IMR-90 (cell line): ENCODE measurements at regions not wholly inside any gene's neighbourhood (a gene's known extent, or its start where the extent isn't known, plus 50 kb on each side); places are given as distances from the start of the nearest gene placed in this dataset.

ENCODE experiments used
- ATAC-seq: fragments of 200-7000 bp; cut with Tn5 transposase; 2 replicates; pipeline ENCODE4 v1.9.1; 2020; ENCODE audit warnings: low read depth, mild to moderate bottlenecking, moderate library complexity
- BruUV-seq: library from RNA; stranded (reverse); fragments of 400-500 nt; replicated peaks from 2 replicates; lab custom pipeline; 2021; lab: Mats Ljungman, UMichigan
- CTCF ChIA-PET: fragments of 300-600 bp; formaldehyde crosslinking; extraction: SDS; loops from one replicate; lab custom pipeline; 2021; ENCODE audit warnings: antibody characterized with exemption; lab: Yijun Ruan, JAX
- POLR2A ChIA-PET: fragments of 300-600 bp; sonication (Branson Sonifier 250); formaldehyde crosslinking; loops from one replicate; lab custom pipeline; 2022; ENCODE audit warnings: antibody characterized with exemption; ENCODE audit not compliant: unreplicated experiment; lab: Charles Lee
- DNase-seq: peaks from one replicate; pipeline ENCODE4 v3.0.0; 2013
- H2AFZ ChIP-seq: replicated peaks from 2 replicates; pipeline ENCODE3; 2013; ENCODE audit warnings: low read length, mild to moderate bottlenecking; ENCODE audit not compliant: poor library complexity
- H2AK5ac ChIP-seq: 2 replicates; pipeline ENCODE4 v1.6.1; 2013; ENCODE audit warnings: low read depth, low read length, inconsistent platforms
- H2AK9ac ChIP-seq: replicated peaks from 2 replicates; pipeline ENCODE3; 2013; ENCODE audit warnings: mild to moderate bottlenecking, low read depth, low read length, moderate library complexity; ENCODE audit not compliant: poor library complexity
- H2BK120ac ChIP-seq: 2 replicates; pipeline ENCODE4 v1.6.1; 2013; ENCODE audit warnings: low read depth, low read length, inconsistent platforms
- H2BK15ac ChIP-seq: 3 replicates; pipeline ENCODE4 v1.6.1; 2013; ENCODE audit warnings: low read depth, low read length, inconsistent platforms
- H2BK20ac ChIP-seq: 2 replicates; pipeline ENCODE4 v1.6.1; 2013; ENCODE audit warnings: low read depth, mild to moderate bottlenecking, inconsistent platforms, low read length, moderate library complexity
- H2BK5ac ChIP-seq: 2 replicates; pipeline ENCODE4 v1.6.1; 2013; ENCODE audit warnings: mild to moderate bottlenecking, low read depth, low read length, inconsistent platforms; ENCODE audit not compliant: poor library complexity, severe bottlenecking
- H3K14ac ChIP-seq: replicated peaks from 2 replicates; pipeline ENCODE4 v1.6.1; 2013; ENCODE audit warnings: low read depth, low read length, inconsistent platforms
- H3K18ac ChIP-seq: 2 replicates; pipeline ENCODE4 v1.6.1; 2013; ENCODE audit warnings: low read depth, low read length, control low read depth
- H3K23ac ChIP-seq: 2 replicates; pipeline ENCODE4 v1.6.1; 2013; ENCODE audit warnings: low read depth, low read length, inconsistent platforms
- H3K27ac ChIP-seq: 2 replicates; pipeline ENCODE4 v1.5.1; 2013; ENCODE audit warnings: mild to moderate bottlenecking, control low read depth, low read length; ENCODE audit not compliant: insufficient read depth
- H3K27me3 ChIP-seq: 2 replicates; pipeline ENCODE4 v1.6.1; 2013; ENCODE audit warnings: low read length; ENCODE audit not compliant: control insufficient read depth, insufficient read depth
- H3K36me3 ChIP-seq: 2 replicates; pipeline ENCODE4 v1.6.1; 2013; ENCODE audit warnings: low read length, mixed read lengths; ENCODE audit not compliant: control insufficient read depth, insufficient read depth
- H3K4ac ChIP-seq: 2 replicates; pipeline ENCODE4 v1.6.1; 2013; ENCODE audit warnings: low read depth, low read length, inconsistent platforms
- H3K4me1 ChIP-seq: 2 replicates; pipeline ENCODE4 v1.6.1; 2013; ENCODE audit warnings: low read length, mixed read lengths; ENCODE audit not compliant: control insufficient read depth, insufficient read depth
- H3K4me2 ChIP-seq: 2 replicates; pipeline ENCODE4 v1.6.1; 2013; ENCODE audit warnings: low read depth, mild to moderate bottlenecking, control low read depth, low read length, moderate library complexity
- H3K4me3 ChIP-seq: 2 replicates; pipeline ENCODE4 v1.5.1; 2013; ENCODE audit warnings: low read depth, mild to moderate bottlenecking, control low read depth, low read length, moderate library complexity; ENCODE audit not compliant: insufficient read depth
- H3K56ac ChIP-seq: 2 replicates; pipeline ENCODE4 v1.6.1; 2013; ENCODE audit warnings: low read length, inconsistent platforms; ENCODE audit not compliant: insufficient read depth; ENCODE audit errors: extremely low read depth
- H3K79me1 ChIP-seq, 2 experiments: 2 replicates each; pipeline ENCODE4 v1.6.1; 2013; ENCODE audit warnings: low read length in 2 of 2, inconsistent platforms in 1 of 2, low read depth in 1 of 2
- H3K9ac ChIP-seq: 2 replicates; pipeline ENCODE4 v1.6.1; 2013; ENCODE audit warnings: low read depth, low read length, control low read depth
- H3K9me1 ChIP-seq: 2 replicates; pipeline ENCODE4 v1.6.1; 2013; ENCODE audit warnings: low read length, inconsistent platforms; ENCODE audit not compliant: insufficient read depth
- H3K9me3 ChIP-seq: 2 replicates; pipeline ENCODE4 v1.6.1; 2013; ENCODE audit warnings: low read length; ENCODE audit not compliant: control insufficient read depth, insufficient read depth
- H4K20me1 ChIP-seq: 2 replicates; pipeline ENCODE4 v1.6.1; 2013; ENCODE audit warnings: low read length, inconsistent platforms; ENCODE audit not compliant: insufficient read depth
- H4K5ac ChIP-seq: 2 replicates; pipeline ENCODE4 v1.6.1; 2013; ENCODE audit warnings: mild to moderate bottlenecking, low read depth, low read length, control low read depth
- H4K8ac ChIP-seq, 2 experiments: 2 replicates each; pipeline ENCODE4 v1.6.1; 2013; ENCODE audit warnings: low read depth in 2 of 2, low read length in 2 of 2, control low read depth in 1 of 2, inconsistent platforms in 1 of 2
- H4K91ac ChIP-seq: 2 replicates; pipeline ENCODE4 v1.6.1; 2013; ENCODE audit warnings: low read depth, low read length, inconsistent platforms; ENCODE audit not compliant: insufficient read depth
- BHLHE40 ChIP-seq: fragments of 150-350 bp; IDR thresholded peaks from 2 replicates; pipeline ENCODE4 v1.6.1; 2016; ENCODE audit warnings: mild to moderate bottlenecking, low read depth, low read length
- CEBPB ChIP-seq: IDR thresholded peaks from 2 replicates; pipeline ENCODE4 v1.6.1; 2012; ENCODE audit warnings: low read depth, low read length, improper control_type of control experiment
- CHD1 ChIP-seq: IDR thresholded peaks from 2 replicates; pipeline ENCODE4 v1.6.1; 2012; ENCODE audit warnings: low read depth, low read length, improper control_type of control experiment
- CTCF ChIP-seq: conservative IDR thresholded peaks from 2 replicates; pipeline ENCODE4 v1.5.1; 2012; ENCODE audit warnings: mild to moderate bottlenecking, low read depth, low read length, improper control_type of control experiment
- FOS ChIP-seq: fragments of 150-350 bp; IDR thresholded peaks from 2 replicates; pipeline ENCODE4 v1.6.1; 2016; ENCODE audit warnings: low read depth, low read length
- MAFK ChIP-seq: IDR thresholded peaks from 2 replicates; pipeline ENCODE4 v1.6.1; 2012; ENCODE audit warnings: low read depth, low read length, improper control_type of control experiment
- MAZ ChIP-seq: IDR thresholded peaks from 2 replicates; pipeline ENCODE4 v1.6.1; 2012; ENCODE audit warnings: low read depth, mild to moderate bottlenecking, low read length, improper control_type of control experiment, moderate library complexity, borderline replicate concordance
- POLR2A ChIP-seq: IDR thresholded peaks from 2 replicates; pipeline ENCODE4 v1.6.1; 2012; ENCODE audit warnings: mild to moderate bottlenecking, low read depth, low read length
- RCOR1 ChIP-seq: IDR thresholded peaks from 2 replicates; pipeline ENCODE4 v1.6.1; 2012; ENCODE audit warnings: mild to moderate bottlenecking, low read length, improper control_type of control experiment; ENCODE audit not compliant: insufficient replicate concordance
- RFX5 ChIP-seq: IDR thresholded peaks from 2 replicates; pipeline ENCODE4 v1.8.0; 2012; ENCODE audit warnings: low read depth, mild to moderate bottlenecking, low read length, moderate library complexity
- SMC3 ChIP-seq: fragments of 150-350 bp; IDR thresholded peaks from 2 replicates; pipeline ENCODE4 v1.6.1; 2016; ENCODE audit warnings: low read depth, mild to moderate bottlenecking, antibody characterized with exemption, low read length, moderate library complexity
- WGBS, 2 experiments: methylation state at CpG; one replicate each; pipeline versions ENCODE4 v1.1.5 to v1.1.7; 2013; ENCODE audit warnings: missing lambda C conversion rate in 2 of 2; ENCODE audit not compliant: insufficient read length in 1 of 2; ENCODE audit errors: extremely low coverage in 2 of 2; 5-methylcytosine and 5-hydroxymethylcytosine counted together
- dilution Hi-C: fragments of 300-500 bp; cut with HindIII; formaldehyde crosslinking; loops from one replicate; pipeline ENCODE4 v1.14.3; 2018; ENCODE audit warnings: low sequenced_read_pairs; ENCODE audit not compliant: unreplicated experiment
- in situ Hi-C: fragments of 300-500 bp; cut with MboI; formaldehyde crosslinking; loops from 3 replicates; pipeline ENCODE4 v1.14.3; 2019; ENCODE audit warnings: low sequenced_read_pairs, inconsistent platforms, mixed read lengths
- intact Hi-C: fragments of 100-400 bp; cut with micrococcal nuclease; formaldehyde crosslinking; loops from 2 replicates; pipeline ENCODE4 v1.10.0; 2022

GRCh38 chr3:154536751-154537150 lies 106.8 kb upstream of the GPR149 start:
- no peak overlapping the region for H2BK5ac ChIP-seq
- H2BK20ac ChIP-seq: no peak overlapping the region
- no peak overlapping the region for H2AK5ac ChIP-seq
- WGBS, 2 experiments: no CpG with 5 or more reads among the region's 1 CpG
- no peak overlapping the region for H2BK15ac ChIP-seq
- DNase-seq (no peak), ATAC-seq (no peak)
- no peaks in the 10 kb centered on the region for H3K9me3 ChIP-seq
- CTCF ChIA-PET: no interaction called here
- no peaks in the 10 kb centered on the region for H3K9me1 ChIP-seq
- no peak overlapping the region for H2AK9ac ChIP-seq
- H4K20me1 ChIP-seq: no peaks in the 10 kb centered on the region
- POLR2A ChIA-PET: no interaction called here
- H2BK120ac ChIP-seq: no peak overlapping the region
- dilution Hi-C loops (no loop called here), intact Hi-C loops (no loop called here), in situ Hi-C loops (no loop called here)
- TF ChIP-seq RCOR1 (no peak), MAFK (no peak), BHLHE40 (no peak), FOS (no peak), CHD1 (no peak), CTCF (no peak), SMC3 (no peak), MAZ (no peak), POLR2A (no peak), CEBPB (no peak), RFX5 (no peak)
- H4K5ac ChIP-seq: no peak overlapping the region
- no peak overlapping the region for H4K8ac ChIP-seq
- no peak overlapping the region for H3K18ac ChIP-seq
- no peak overlapping the region for H2AFZ ChIP-seq
- H3K27ac ChIP-seq: no peak overlapping the region
- no peaks in the 10 kb centered on the region for H3K4me1 ChIP-seq
- H3K56ac ChIP-seq: no peak overlapping the region
- H3K4me3 ChIP-seq: no peak overlapping the region
- H3K23ac ChIP-seq: no peak overlapping the region
- H3K79me1 ChIP-seq: no peaks in the 10 kb centered on the region
- BruUV-seq: no TSS peak
- H3K27me3 ChIP-seq: no peaks in the 10 kb centered on the region
- H3K14ac ChIP-seq: no peak overlapping the region
- no peak overlapping the region for H3K9ac ChIP-seq
- H3K4me2 ChIP-seq: no peak overlapping the region
- H4K91ac ChIP-seq: no peak overlapping the region
- H3K4ac ChIP-seq: no peak overlapping the region
- no peaks in the 10 kb centered on the region for H3K36me3 ChIP-seq
